ENCODE measurements at regions not wholly inside any gene's neighbourhood (a gene's known extent, or its start where the extent isn't known, plus 50 kb on each side); places are given as distances from the start of the nearest gene placed in this dataset.

- DNase-seq = no peak
Observed at GRCh38 chr11:80898910-80899309, 1458.1 kb upstream of the TENM4 start.

GRCh38 chr11:80886684-80887083 is 1445.9 kb upstream of the TENM4 start:
- no peak for DNase-seq

- DNase-seq = no peak
Observed at GRCh38 chr11:80873310-80873999, 1432.6 kb upstream of the TENM4 start.

- DNase-seq = no peak
Observed at GRCh38 chr11:80872116-80872728, 1431.4 kb upstream of the TENM4 start.

GRCh38 chr11:80868831-80869230 is 1428.0 kb upstream of the TENM4 start:
- no peak for DNase-seq

- no peak for DNase-seq
Observed at GRCh38 chr11:80862011-80862410, 1421.2 kb upstream of the TENM4 start.

GRCh38 chr11:80861193-80861592 is 1420.4 kb upstream of the TENM4 start:
- DNase-seq = no peak

GRCh38 chr11:80860632-80861031 is 1419.8 kb upstream of the TENM4 start:
- no peak for DNase-seq

GRCh38 chr11:80856066-80856465 is 1415.2 kb upstream of the TENM4 start:
- no peak for DNase-seq

- no peak for DNase-seq
Observed at GRCh38 chr11:80855426-80855825, 1414.6 kb upstream of the TENM4 start.

- no peak for DNase-seq
Observed at GRCh38 chr11:80849253-80849652, 1408.4 kb upstream of the TENM4 start.

- no peak for DNase-seq
Observed at GRCh38 chr11:80846979-80847378, 1406.1 kb upstream of the TENM4 start.

- no peak for DNase-seq
Observed at GRCh38 chr11:80846442-80846841, 1405.6 kb upstream of the TENM4 start.

- DNase-seq = no peak
Observed at GRCh38 chr11:80844110-80844819, 1403.4 kb upstream of the TENM4 start.

- DNase-seq = no peak
Observed at GRCh38 chr11:80843266-80843974, 1402.6 kb upstream of the TENM4 start.

GRCh38 chr11:80842246-80842645 is 1401.4 kb upstream of the TENM4 start:
- no peak for DNase-seq

GRCh38 chr11:80841675-80842074 is 1400.8 kb upstream of the TENM4 start:
- DNase-seq = no peak

GRCh38 chr11:80838153-80838552 is 1397.3 kb upstream of the TENM4 start:
- DNase-seq = no peak

- no peak for DNase-seq
Observed at GRCh38 chr11:80837051-80837450, 1396.2 kb upstream of the TENM4 start.

GRCh38 chr11:80831374-80831773 is 1390.5 kb upstream of the TENM4 start:
- no peak for DNase-seq

- no peak for DNase-seq
Observed at GRCh38 chr11:80827781-80828180, 1387.0 kb upstream of the TENM4 start.

- DNase-seq = no peak
Observed at GRCh38 chr11:80826808-80827207, 1386.0 kb upstream of the TENM4 start.

- DNase-seq = no peak
Observed at GRCh38 chr11:80822308-80822707, 1381.5 kb upstream of the TENM4 start.

- no peak for DNase-seq
Observed at GRCh38 chr11:80819271-80819670, 1378.4 kb upstream of the TENM4 start.

All from CD4-positive, alpha-beta T cell treated with Interleukin-4 for 1 hour (primary cell).